Mesendoderm (in vitro differentiated cells): ENCODE measurements at regions not wholly inside any gene's neighbourhood (a gene's known extent, or its start where the extent isn't known, plus 50 kb on each side); places are given as distances from the start of the nearest gene placed in this dataset.

ENCODE experiments used
- DNase-seq: peaks from one replicate; pipeline ENCODE4 v3.0.0; 2013
- H2AK5ac ChIP-seq: 2 replicates; pipeline ENCODE4 v1.6.1; 2013; ENCODE audit warnings: low read length, inconsistent platforms
- H2BK120ac ChIP-seq: 2 replicates; pipeline ENCODE4 v1.6.1; 2013; ENCODE audit warnings: low read depth, mild to moderate bottlenecking, low read length, moderate library complexity, mixed read lengths
- H2BK15ac ChIP-seq: replicated peaks from 2 replicates; pipeline ENCODE4 v1.6.1; 2013; ENCODE audit warnings: low read depth, mild to moderate bottlenecking, moderate library complexity
- H2BK5ac ChIP-seq: 2 replicates; pipeline ENCODE4 v1.6.1; 2013; ENCODE audit warnings: low read length, inconsistent platforms
- H3K18ac ChIP-seq: 2 replicates; pipeline ENCODE4 v1.6.1; 2013; ENCODE audit warnings: mild to moderate bottlenecking, low read length, mixed read lengths
- H3K23ac ChIP-seq: one replicate; pipeline ENCODE4 v1.6.1; 2013; ENCODE audit warnings: low read length
- H3K27ac ChIP-seq: 2 replicates; pipeline ENCODE4 v1.5.1; 2013; ENCODE audit warnings: low read depth, mild to moderate bottlenecking, inconsistent platforms, low read length, moderate library complexity
- H3K27me3 ChIP-seq: 2 replicates; pipeline ENCODE4 v1.6.1; 2013; ENCODE audit warnings: low read length, control low read depth, mild to moderate bottlenecking, inconsistent platforms; ENCODE audit not compliant: insufficient read depth, poor library complexity
- H3K36me3 ChIP-seq: 2 replicates; pipeline ENCODE4 v1.6.1; 2013; ENCODE audit warnings: low read length, inconsistent platforms; ENCODE audit not compliant: control insufficient read depth, insufficient read depth
- H3K4ac ChIP-seq: one replicate; pipeline ENCODE4 v1.6.1; 2013; ENCODE audit warnings: low read depth, mild to moderate bottlenecking, low read length, moderate library complexity
- H3K4me1 ChIP-seq: 2 replicates; pipeline ENCODE4 v1.6.1; 2013; ENCODE audit warnings: low read depth, low read length, inconsistent platforms; ENCODE audit not compliant: control insufficient read depth
- H3K4me2 ChIP-seq: 2 replicates; pipeline ENCODE4 v1.6.1; 2013; ENCODE audit warnings: low read length
- H3K4me3 ChIP-seq: 2 replicates; pipeline ENCODE4 v1.5.1; 2013; ENCODE audit warnings: mild to moderate bottlenecking, low read length
- H3K56ac ChIP-seq: one replicate; pipeline ENCODE4 v1.6.1; 2013; ENCODE audit warnings: low read length
- H3K79me1 ChIP-seq: 2 replicates; pipeline ENCODE4 v1.6.1; 2013; ENCODE audit warnings: low read length, inconsistent platforms
- H3K79me2 ChIP-seq: 2 replicates; pipeline ENCODE4 v1.6.1; 2013; ENCODE audit warnings: mild to moderate bottlenecking, low read length; ENCODE audit not compliant: control insufficient read depth, insufficient read depth
- H3K9ac ChIP-seq: 2 replicates; pipeline ENCODE4 v1.6.1; 2013; ENCODE audit warnings: low read length, inconsistent platforms
- H4K5ac ChIP-seq: one replicate; pipeline ENCODE4 v1.6.1; 2013; ENCODE audit warnings: low read length
- H4K8ac ChIP-seq: one replicate; pipeline ENCODE4 v1.6.1; 2013; ENCODE audit warnings: low read depth, mild to moderate bottlenecking, control low read depth, low read length, moderate library complexity
- WGBS: extraction: QIAGEN DNeasy Blood & Tissue Kit; methylation state at CpG from one replicate; pipeline ENCODE4 v1.1.7; 2013; ENCODE audit warnings: low lambda C conversion rate, missing lambda C conversion rate; ENCODE audit not compliant: insufficient coverage; ENCODE audit errors: extremely low coverage; 5-methylcytosine and 5-hydroxymethylcytosine counted together

DNA sequence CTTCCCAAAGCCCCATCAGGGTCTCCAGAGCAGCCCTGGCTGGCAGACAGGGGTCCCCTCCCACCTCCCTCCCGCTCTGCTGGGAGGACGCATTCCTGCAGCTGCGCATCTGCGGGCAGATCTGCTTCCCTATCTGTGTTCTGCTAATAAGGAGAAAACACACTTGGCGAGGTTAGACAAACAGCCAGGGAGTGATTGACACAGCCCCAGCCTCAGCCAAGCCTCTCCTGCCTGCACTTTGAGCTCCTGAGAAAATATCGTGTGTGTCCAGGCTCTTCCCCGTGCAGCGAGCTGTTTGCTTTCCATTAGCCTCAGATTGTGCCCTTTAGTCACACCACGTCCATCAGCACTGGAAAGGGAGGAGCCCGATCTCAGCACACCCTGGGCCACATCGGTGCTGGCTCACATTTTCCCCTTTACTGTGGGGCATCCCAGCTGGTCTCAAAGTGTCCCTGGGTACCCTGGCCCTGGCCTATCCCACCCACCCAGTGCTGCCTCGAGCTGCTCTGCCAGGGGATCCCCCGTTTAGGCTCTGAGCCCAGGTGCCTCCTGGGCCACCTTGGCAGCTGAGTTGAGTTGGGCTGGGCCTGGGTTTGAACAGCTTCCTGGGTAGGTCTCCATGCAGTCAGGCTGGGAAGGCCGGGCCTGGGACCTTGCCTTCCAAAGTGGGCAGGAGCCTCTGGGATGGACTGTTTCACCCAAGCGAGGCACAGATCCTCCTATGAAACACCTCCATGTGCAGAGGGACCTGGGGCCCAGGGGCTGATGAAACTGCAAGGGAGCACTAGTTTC lies 61.1 kb downstream of the BARX1 start:
- H2BK120ac ChIP-seq: no peak overlapping the region
- H3K18ac ChIP-seq: no peak overlapping the region
- no peak overlapping the region for H3K4me2 ChIP-seq
- no peaks in the 10 kb centered on the region for H3K36me3 ChIP-seq
- no peak overlapping the region for H4K5ac ChIP-seq
- H3K23ac ChIP-seq: no peak overlapping the region
- no peak overlapping the region for H3K27ac ChIP-seq
- H3K4me1 ChIP-seq: no peaks in the 10 kb centered on the region
- no peak overlapping the region for H2AK5ac ChIP-seq
- no peak overlapping the region for H4K8ac ChIP-seq
- H2BK5ac ChIP-seq: no peak overlapping the region
- no peaks in the 10 kb centered on the region for H3K79me2 ChIP-seq
- no peaks in the 10 kb centered on the region for H3K27me3 ChIP-seq
- H3K9ac ChIP-seq: no peak overlapping the region
- no peak overlapping the region for H3K4me3 ChIP-seq
- WGBS: no CpG with 5 or more reads among the region's 15 CpGs
- no peak for DNase-seq
- H3K4ac ChIP-seq: no peak overlapping the region
- H3K79me1 ChIP-seq: no peaks in the 10 kb centered on the region
- H2BK15ac ChIP-seq: no peak overlapping the region
- H3K56ac ChIP-seq: no peak overlapping the region

DNA sequence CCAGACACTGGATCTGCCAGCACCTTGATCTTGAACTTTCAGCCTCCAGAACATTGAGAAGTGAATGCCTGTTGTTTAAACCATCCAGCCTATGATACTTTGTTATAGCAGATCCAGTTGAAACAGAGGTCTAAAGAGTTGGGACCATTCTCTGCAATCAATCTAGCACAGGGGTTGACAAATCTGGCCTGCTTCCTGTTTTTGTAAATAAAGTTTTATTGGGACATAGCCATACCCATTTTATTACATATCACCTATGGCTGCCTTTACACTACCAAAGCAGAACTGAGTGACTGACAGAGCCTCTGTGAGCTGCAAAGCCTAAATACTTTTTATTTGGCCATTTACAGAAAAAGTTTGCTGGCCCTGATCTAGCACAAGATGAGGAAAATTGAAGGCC lies 62.0 kb downstream of the BARX1 start:
- Histone ChIP-seq H3K4me2 (no peak overlapping the region), H3K36me3 (no peaks in the 10 kb centered on the region), H4K8ac (no peak overlapping the region), H3K27me3 (no peaks in the 10 kb centered on the region), H3K79me1 (no peaks in the 10 kb centered on the region), H3K79me2 (no peaks in the 10 kb centered on the region), H2BK120ac (no peak overlapping the region), H3K4me3 (no peak overlapping the region), H3K4ac (no peak overlapping the region), H4K5ac (no peak overlapping the region), H3K56ac (no peak overlapping the region), H2BK5ac (no peak overlapping the region), H2BK15ac (no peak overlapping the region), H3K18ac (no peak overlapping the region), H2AK5ac (no peak overlapping the region), H3K4me1 (no peaks in the 10 kb centered on the region), H3K23ac (no peak overlapping the region), H3K9ac (no peak overlapping the region), H3K27ac (no peak overlapping the region)
- DNase-seq: no peak

- H3K27me3 ChIP-seq: no peaks in the 10 kb centered on the region
- no peak for DNase-seq
- H3K4ac ChIP-seq: no peak overlapping the region
- no peak overlapping the region for H2BK5ac ChIP-seq
- no peak overlapping the region for H3K23ac ChIP-seq
- no peak overlapping the region for H3K27ac ChIP-seq
- no peak overlapping the region for H2BK120ac ChIP-seq
- no peak overlapping the region for H3K9ac ChIP-seq
- no peaks in the 10 kb centered on the region for H3K4me1 ChIP-seq
- no peak overlapping the region for H2AK5ac ChIP-seq
- no peak overlapping the region for H4K5ac ChIP-seq
- WGBS: no CpG with 5 or more reads among the region's 4 CpGs
- H3K79me1 ChIP-seq: no peaks in the 10 kb centered on the region
- H3K56ac ChIP-seq: no peak overlapping the region
- no peak overlapping the region for H3K4me3 ChIP-seq
- H3K4me2 ChIP-seq: no peak overlapping the region
- no peak overlapping the region for H4K8ac ChIP-seq
- no peaks in the 10 kb centered on the region for H3K36me3 ChIP-seq
- H2BK15ac ChIP-seq: no peak overlapping the region
- no peak overlapping the region for H3K18ac ChIP-seq
- H3K79me2 ChIP-seq: no peaks in the 10 kb centered on the region
Measured at GRCh38 chr9:93892748-93893147, 62.4 kb downstream of the BARX1 start.

GRCh38 chr9:93891549-93892310 lies 63.4 kb downstream of the BARX1 start:
- Histone ChIP-seq H3K56ac (no peak overlapping the region), H3K79me2 (no peaks in the 10 kb centered on the region), H4K8ac (no peak overlapping the region), H3K4me1 (no peaks in the 10 kb centered on the region), H3K18ac (no peak overlapping the region), H3K9ac (no peak overlapping the region), H3K36me3 (no peaks in the 10 kb centered on the region), H3K27me3 (no peaks in the 10 kb centered on the region), H3K23ac (no peak overlapping the region), H2AK5ac (no peak overlapping the region), H2BK120ac (no peak overlapping the region), H3K4me3 (no peak overlapping the region), H3K79me1 (no peaks in the 10 kb centered on the region), H3K27ac (no peak overlapping the region), H4K5ac (no peak overlapping the region), H2BK5ac (no peak overlapping the region), H3K4ac (no peak overlapping the region), H3K4me2 (no peak overlapping the region), H2BK15ac (no peak overlapping the region)
- no peak for DNase-seq
- no CpG with 5 or more reads among the region's 4 CpGs for WGBS

GRCh38 chr9:93891050-93891449 lies 64.1 kb downstream of the BARX1 start:
- no peaks in the 10 kb centered on the region for H3K36me3 ChIP-seq
- no peak overlapping the region for H3K4ac ChIP-seq
- H3K23ac ChIP-seq: no peak overlapping the region
- no peaks in the 10 kb centered on the region for H3K79me2 ChIP-seq
- no peak overlapping the region for H4K5ac ChIP-seq
- no peaks in the 10 kb centered on the region for H3K79me1 ChIP-seq
- no peak overlapping the region for H3K18ac ChIP-seq
- H2BK15ac ChIP-seq: no peak overlapping the region
- no peak overlapping the region for H2BK5ac ChIP-seq
- no peaks in the 10 kb centered on the region for H3K4me1 ChIP-seq
- H3K4me2 ChIP-seq: no peak overlapping the region
- DNase-seq: no peak
- H3K27ac ChIP-seq: no peak overlapping the region
- no peaks in the 10 kb centered on the region for H3K27me3 ChIP-seq
- no peak overlapping the region for H2AK5ac ChIP-seq
- no peak overlapping the region for H3K4me3 ChIP-seq
- no peak overlapping the region for H3K9ac ChIP-seq
- no peak overlapping the region for H3K56ac ChIP-seq
- H4K8ac ChIP-seq: no peak overlapping the region
- H2BK120ac ChIP-seq: no peak overlapping the region
- WGBS: no CpG with 5 or more reads among the region's 6 CpGs
